Cardiac muscle cell (in vitro differentiated cells and primary cell): ENCODE measurements at regions not wholly inside any gene's neighbourhood (a gene's known extent, or its start where the extent isn't known, plus 50 kb on each side); places are given as distances from the start of the nearest gene placed in this dataset.

Experiments
- DNase-seq, 2 donors: peaks; one replicate each; pipeline versions ENCODE4 v3.0.0 to v3.0.0-alpha.2; 2010 to 2017; ENCODE audit warnings: low read depth in 1 of 2, low spot score in 1 of 2
- H3K27ac ChIP-seq: fragments of 200-600 bp; sonication (generic); 2 replicates; pipeline ENCODE4 v1.5.1; 2016
- H3K27me3 ChIP-seq: fragments of 200-600 bp; sonication (generic); 2 replicates; pipeline ENCODE4 v1.6.0; 2016; ENCODE audit warnings: control low read depth
- H3K36me3 ChIP-seq: fragments of 200-600 bp; sonication (generic); 2 replicates; pipeline ENCODE4 v1.5.1; 2016; ENCODE audit warnings: control low read depth
- H3K4me1 ChIP-seq: fragments of 200-600 bp; sonication (generic); 2 replicates; pipeline ENCODE4 v1.8.1; 2017; ENCODE audit warnings: low read depth, mild to moderate bottlenecking, mixed run types
- H3K4me3 ChIP-seq: fragments of 200-600 bp; sonication (generic); 2 replicates; pipeline ENCODE4 v1.5.1; 2016; ENCODE audit warnings: mild to moderate bottlenecking
- H3K9me3 ChIP-seq: fragments of 200-600 bp; sonication (generic); 2 replicates; pipeline ENCODE4 v1.5.1; 2017; ENCODE audit warnings: low read depth, mild to moderate bottlenecking, control low read depth
- CTCF ChIP-seq: IDR thresholded peaks from 2 replicates; pipeline ENCODE4 v1.5.1; 2012; ENCODE audit warnings: low read depth, mild to moderate bottlenecking, low read length

- Histone ChIP-seq H3K4me3 (no peak overlapping the region), H3K36me3 (no peaks in the 10 kb centered on the region), H3K27me3 (peaks cover 5% of the 10 kb centered on the region), H3K4me1 (no peaks in the 10 kb centered on the region), H3K27ac (no peak overlapping the region), H3K9me3 (no peaks in the 10 kb centered on the region)
- no peak for TF ChIP-seq CTCF
- no peak for DNase-seq
Measured at GRCh38 chr20:22687676-22688349, 103.4 kb upstream of the FOXA2 start.

GRCh38 chr20:22688485-22688884, 104.1 kb upstream of the FOXA2 start:
- H3K9me3 ChIP-seq, result no peaks in the 10 kb centered on the region
- H3K27ac ChIP-seq, result no peak overlapping the region
- no peak for DNase-seq
- TF ChIP-seq CTCF, result no peak
- H3K4me1 ChIP-seq, result no peaks in the 10 kb centered on the region
- no peak overlapping the region for H3K4me3 ChIP-seq
- H3K27me3 ChIP-seq, result peaks cover 5% of the 10 kb centered on the region
- no peaks in the 10 kb centered on the region for H3K36me3 ChIP-seq

GRCh38 chr20:22689266-22689665, 104.9 kb upstream of the FOXA2 start:
- H3K27me3 ChIP-seq, result peaks cover 5% of the 10 kb centered on the region
- H3K9me3 ChIP-seq, result no peaks in the 10 kb centered on the region
- no peak overlapping the region for H3K27ac ChIP-seq
- H3K4me3 ChIP-seq, result no peak overlapping the region
- no peaks in the 10 kb centered on the region for H3K4me1 ChIP-seq
- H3K36me3 ChIP-seq, result no peaks in the 10 kb centered on the region
- TF ChIP-seq CTCF, result no peak
- DNase-seq, result no peak

GRCh38 chr20:22690000-22690399, 105.6 kb upstream of the FOXA2 start:
- Histone ChIP-seq H3K27me3 (peaks cover 4% of the 10 kb centered on the region), H3K4me1 (no peaks in the 10 kb centered on the region), H3K27ac (no peak overlapping the region), H3K9me3 (no peaks in the 10 kb centered on the region), H3K4me3 (no peak overlapping the region), H3K36me3 (no peaks in the 10 kb centered on the region)
- no peak for TF ChIP-seq CTCF
- no peak for DNase-seq

- DNase-seq, result no peak
- Histone ChIP-seq H3K4me1 (no peaks in the 10 kb centered on the region), H3K36me3 (no peaks in the 10 kb centered on the region), H3K27me3 (no peaks in the 10 kb centered on the region), H3K27ac (no peak overlapping the region), H3K4me3 (no peak overlapping the region), H3K9me3 (no peaks in the 10 kb centered on the region)
- TF ChIP-seq CTCF, result no peak
Measured at GRCh38 chr20:22690616-22691179, 106.3 kb upstream of the FOXA2 start.
